ENCODE measurements at regions not wholly inside any gene's neighbourhood (a gene's known extent, or its start where the extent isn't known, plus 50 kb on each side); places are given as distances from the start of the nearest gene placed in this dataset.

DNA sequence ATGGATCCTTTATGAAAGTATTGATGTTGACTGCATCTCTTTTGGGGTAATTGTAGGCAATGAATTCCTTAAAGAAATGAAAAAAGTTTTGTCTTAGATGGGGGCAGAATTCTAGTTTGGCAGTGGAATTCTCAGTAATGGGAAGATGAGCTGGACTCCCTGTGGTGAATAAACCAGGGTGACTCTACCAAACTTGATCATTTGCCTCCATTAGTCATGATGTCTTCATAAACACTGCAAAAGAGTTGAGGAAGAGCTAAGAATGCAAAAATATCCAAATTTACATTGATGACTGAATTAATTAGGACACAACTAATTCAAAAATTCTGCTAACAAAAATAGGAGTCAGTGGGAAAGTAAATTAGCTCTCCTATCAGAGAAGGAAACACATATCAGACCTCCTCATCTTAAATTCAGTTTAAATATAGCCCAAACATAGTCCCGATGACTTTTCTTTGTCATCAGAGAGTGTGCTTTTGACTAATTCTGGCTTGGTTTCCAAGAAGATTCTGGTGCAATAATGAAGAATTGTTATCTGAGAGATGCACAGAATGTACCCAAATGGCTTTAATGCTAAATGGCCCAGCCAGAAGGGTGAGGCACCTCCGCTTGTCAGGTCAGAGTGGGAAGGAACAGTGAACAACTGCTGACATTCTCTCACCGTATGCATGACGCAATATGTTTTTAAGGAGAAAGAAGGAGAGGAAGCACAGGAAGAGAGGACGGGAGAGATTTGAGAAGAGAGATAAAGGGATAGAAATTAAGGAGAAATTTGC lies 525.1 kb downstream of the LMO4 start:
- no peak for DNase-seq (ENCODE audit: low spot score)
- H3K4me1 ChIP-seq (ENCODE audit: insufficient read depth, low read length, poor library complexity, severe bottlenecking) = no peaks in the 10 kb centered on the region
- no peak for TF ChIP-seq EZH2phosphoT487 (IDR thresholded peaks at IDR 0.05; ENCODE audit: borderline replicate concordance, low read depth, low read length)
- TF ChIP-seq, protein P1, sequence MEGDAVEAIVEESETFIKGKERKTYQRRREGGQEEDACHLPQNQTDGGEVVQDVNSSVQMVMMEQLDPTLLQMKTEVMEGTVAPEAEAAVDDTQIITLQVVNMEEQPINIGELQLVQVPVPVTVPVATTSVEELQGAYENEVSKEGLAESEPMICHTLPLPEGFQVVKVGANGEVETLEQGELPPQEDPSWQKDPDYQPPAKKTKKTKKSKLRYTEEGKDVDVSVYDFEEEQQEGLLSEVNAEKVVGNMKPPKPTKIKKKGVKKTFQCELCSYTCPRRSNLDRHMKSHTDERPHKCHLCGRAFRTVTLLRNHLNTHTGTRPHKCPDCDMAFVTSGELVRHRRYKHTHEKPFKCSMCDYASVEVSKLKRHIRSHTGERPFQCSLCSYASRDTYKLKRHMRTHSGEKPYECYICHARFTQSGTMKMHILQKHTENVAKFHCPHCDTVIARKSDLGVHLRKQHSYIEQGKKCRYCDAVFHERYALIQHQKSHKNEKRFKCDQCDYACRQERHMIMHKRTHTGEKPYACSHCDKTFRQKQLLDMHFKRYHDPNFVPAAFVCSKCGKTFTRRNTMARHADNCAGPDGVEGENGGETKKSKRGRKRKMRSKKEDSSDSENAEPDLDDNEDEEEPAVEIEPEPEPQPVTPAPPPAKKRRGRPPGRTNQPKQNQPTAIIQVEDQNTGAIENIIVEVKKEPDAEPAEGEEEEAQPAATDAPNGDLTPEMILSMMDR (conservative IDR thresholded peaks at IDR 0.05; ENCODE audit: low read length) = no peak
- H2AFZ ChIP-seq (ENCODE audit: low read length) = no peak overlapping the region
- H3K4me3 ChIP-seq (ENCODE audit: low read depth, low read length, poor library complexity, severe bottlenecking) = no peak overlapping the region
- ChIA-PET CTCF (ENCODE audit: unreplicated experiment) (no interaction called here), POLR2A (interaction anchor here (0.6 to 0.7 kb wide), 2 partner anchors 82 to 492 kb away, joined by 3 to 6 read pairs; no protein-coding TSS in a partner anchor)
- H3K9me3 ChIP-seq (ENCODE audit: low read length) = no peaks in the 10 kb centered on the region
- no peaks in the 10 kb centered on the region for H3K36me3 ChIP-seq (ENCODE audit: insufficient read depth, low read length)
- no peaks in the 10 kb centered on the region for H4K20me1 ChIP-seq (ENCODE audit: insufficient read depth, low read length)
- no peak overlapping the region for H3K4me2 ChIP-seq (ENCODE audit: low read length)
- no peak overlapping the region for H3K27ac ChIP-seq (ENCODE audit: low read depth, low read length, poor library complexity, severe bottlenecking)
- no peaks in the 10 kb centered on the region for H3K79me2 ChIP-seq (ENCODE audit: insufficient read depth, low read depth, low read length)
- intact Hi-C loops (cut with micrococcal nuclease; ENCODE audit: unreplicated experiment) = no loop called here
- H3K9me2 ChIP-seq (ENCODE audit: insufficient read depth, low read length) = no peaks in the 10 kb centered on the region
- no TSS peak for BruUV-seq (replicated peaks)

DNA sequence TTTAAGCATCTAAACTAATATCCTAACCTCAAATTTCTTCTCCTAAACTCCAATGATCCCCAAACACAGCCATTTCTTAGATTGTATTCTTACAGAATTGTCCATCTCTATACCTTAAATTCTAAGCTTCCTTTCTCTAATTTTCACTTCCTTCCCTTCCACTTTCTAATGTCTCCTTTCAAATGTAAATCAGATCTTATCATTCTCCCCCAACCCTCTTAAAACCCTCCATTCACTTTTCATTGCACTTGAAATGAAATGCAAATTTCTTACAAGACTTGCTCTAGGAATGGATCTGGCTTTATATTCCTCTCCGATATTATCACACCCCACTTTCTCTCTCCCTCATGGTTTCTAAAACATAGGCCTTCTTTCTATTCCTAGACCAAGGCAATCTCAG lies 534.6 kb downstream of the LMO4 start:
- no peak overlapping the region for H3K4me2 ChIP-seq (ENCODE audit: low read length)
- no peaks in the 10 kb centered on the region for H3K79me2 ChIP-seq (ENCODE audit: insufficient read depth, low read depth, low read length)
- no peak overlapping the region for H3K4me3 ChIP-seq (ENCODE audit: low read depth, low read length, poor library complexity, severe bottlenecking)
- H3K9me3 ChIP-seq (ENCODE audit: low read length) = no peaks in the 10 kb centered on the region
- H3K4me1 ChIP-seq (ENCODE audit: insufficient read depth, low read length, poor library complexity, severe bottlenecking) = no peaks in the 10 kb centered on the region
- ChIA-PET CTCF (ENCODE audit: unreplicated experiment) (no interaction called here), POLR2A (interaction anchor here (0.7 kb wide), 1 partner anchor 1582 kb away, joined by 3 read pairs; no protein-coding TSS in a partner anchor)
- no peak overlapping the region for H3K27ac ChIP-seq (ENCODE audit: low read depth, low read length, poor library complexity, severe bottlenecking)
- H4K20me1 ChIP-seq (ENCODE audit: insufficient read depth, low read length) = no peaks in the 10 kb centered on the region
- intact Hi-C loops (cut with micrococcal nuclease; ENCODE audit: unreplicated experiment) = no loop called here
- H3K36me3 ChIP-seq (ENCODE audit: insufficient read depth, low read length) = no peaks in the 10 kb centered on the region
- BruUV-seq (replicated peaks) = no TSS peak
- TF ChIP-seq EZH2phosphoT487 (IDR thresholded peaks at IDR 0.05; ENCODE audit: borderline replicate concordance, low read depth, low read length) = no peak
- TF ChIP-seq, protein P1 (conservative IDR thresholded peaks at IDR 0.05; ENCODE audit: low read length) = no peak
- no peak overlapping the region for H2AFZ ChIP-seq (ENCODE audit: low read length)
- H3K9me2 ChIP-seq (ENCODE audit: insufficient read depth, low read length) = no peaks in the 10 kb centered on the region
- no peak for DNase-seq (ENCODE audit: low spot score)

DNA sequence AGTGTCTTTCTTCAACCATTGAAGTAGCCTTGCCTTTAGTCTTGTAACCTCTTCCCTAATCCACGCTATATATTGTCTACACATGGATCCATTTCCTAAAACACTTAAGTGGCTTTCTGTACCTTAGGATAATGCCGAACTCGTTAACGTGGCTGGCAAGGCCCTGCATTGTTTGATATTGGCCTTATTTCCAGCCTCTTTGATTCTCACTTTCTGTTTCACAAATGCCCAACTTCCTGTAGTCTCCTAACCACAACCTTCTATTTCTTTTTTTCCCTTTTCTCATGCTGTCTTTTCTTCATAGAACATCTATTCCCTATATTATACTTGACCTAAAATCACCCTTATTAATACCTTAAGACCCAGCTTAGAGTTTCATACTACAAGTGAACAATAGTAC lies 536.0 kb downstream of the LMO4 start:
- BruUV-seq (replicated peaks) = no TSS peak
- H3K9me3 ChIP-seq (ENCODE audit: low read length) = no peaks in the 10 kb centered on the region

More for the DNA sequence above, 536.0 kb downstream of the LMO4 start:
- H3K4me2 ChIP-seq (ENCODE audit: low read length) = 0 out of 2 replicates have a peak overlapping the region, but pooled peaks have one; percentile 3
- no peaks in the 10 kb centered on the region for H3K9me2 ChIP-seq (ENCODE audit: insufficient read depth, low read length)
- intact Hi-C loops (cut with micrococcal nuclease; ENCODE audit: unreplicated experiment) = no loop called here
- CTCF ChIA-PET (ENCODE audit: unreplicated experiment) = no interaction called here
- no peaks in the 10 kb centered on the region for H3K4me1 ChIP-seq (ENCODE audit: insufficient read depth, low read length, poor library complexity, severe bottlenecking)
- peak overlapping the region; percentile 23; the same call in 1 of the 2 replicates for H2AFZ ChIP-seq (ENCODE audit: low read length)
- TF ChIP-seq EZH2phosphoT487 (IDR thresholded peaks at IDR 0.05; ENCODE audit: borderline replicate concordance, low read depth, low read length) = no peak
- TF ChIP-seq, protein P1 (conservative IDR thresholded peaks at IDR 0.05; ENCODE audit: low read length) = no peak
- no peak for DNase-seq (ENCODE audit: low spot score)
- no peaks in the 10 kb centered on the region for H4K20me1 ChIP-seq (ENCODE audit: insufficient read depth, low read length)
- H3K36me3 ChIP-seq (ENCODE audit: insufficient read depth, low read length) = no peaks in the 10 kb centered on the region
- H3K4me3 ChIP-seq (ENCODE audit: low read depth, low read length, poor library complexity, severe bottlenecking) = no peak overlapping the region
- POLR2A ChIA-PET = no interaction called here
- H3K79me2 ChIP-seq (ENCODE audit: insufficient read depth, low read depth, low read length) = no peaks in the 10 kb centered on the region
- no peak overlapping the region for H3K27ac ChIP-seq (ENCODE audit: low read depth, low read length, poor library complexity, severe bottlenecking)

All from OCI-LY7 (cell line).